ENCODE measurements at regions not wholly inside any gene's neighbourhood (a gene's known extent, or its start where the extent isn't known, plus 50 kb on each side); places are given as distances from the start of the nearest gene placed in this dataset.

GRCh38 chr12:127238107-127238506 is 1028.9 kb upstream of the TMEM132C start:
- TF ChIP-seq CTCF (IDR thresholded peaks at IDR 0.05) (no peak), POLR2A (IDR thresholded peaks at IDR 0.05) (no peak)
- WGBS (ENCODE audit: insufficient coverage, low coverage, low lambda C conversion rate, missing lambda C conversion rate), result 79% methylated on average over 2 of the region's 4 CpGs
- H3K4me1 ChIP-seq, result peaks cover 0 to 28% (median 0%) of the 10 kb centered on the region in 4 donors
- ATAC-seq, result no peak
- intact Hi-C loops (cut with DNase I), result no loop called here
- H3K4me3 ChIP-seq, result no peak overlapping the region
- no peak for DNase-seq
- H3K27me3 ChIP-seq, result no peaks in the 10 kb centered on the region
- no peaks in the 10 kb centered on the region for H3K36me3 ChIP-seq
- H3K27ac ChIP-seq, result no peak overlapping the region
- no peaks in the 10 kb centered on the region for H3K9me3 ChIP-seq

GRCh38 chr12:127239781-127240180 is 1027.2 kb upstream of the TMEM132C start:
- DNase-seq, result no peak
- TF ChIP-seq CTCF (IDR thresholded peaks at IDR 0.05) (no peak), POLR2A (IDR thresholded peaks at IDR 0.05) (no peak)
- WGBS (ENCODE audit: insufficient coverage, low coverage, low lambda C conversion rate, missing lambda C conversion rate), result 74% methylated on average over 6 of the region's 6 CpGs
- Histone ChIP-seq H3K27me3 (no peaks in the 10 kb centered on the region), H3K4me3 (no peak overlapping the region), H3K4me1 (peaks cover 0 to 28% (median under 1%) of the 10 kb centered on the region in 4 donors), H3K9me3 (no peaks in the 10 kb centered on the region), H3K36me3 (no peaks in the 10 kb centered on the region), H3K27ac (peak overlapping the region in 2 of 3 donors; percentile 14 to 47)
- no peak for ATAC-seq
- intact Hi-C loops (cut with DNase I), result no loop called here

- Histone ChIP-seq H3K4me1 (peaks cover 0 to 33% (median 4%) of the 10 kb centered on the region in 4 donors), H3K9me3 (no peaks in the 10 kb centered on the region), H3K27ac (peak overlapping the region; percentile 14 to 60 (median 29)), H3K36me3 (no peaks in the 10 kb centered on the region), H3K27me3 (no peaks in the 10 kb centered on the region), H3K4me3 (no peak overlapping the region)
- WGBS (ENCODE audit: insufficient coverage, low coverage, low lambda C conversion rate, missing lambda C conversion rate), result 36% methylated on average over 5 of the region's 6 CpGs
- intact Hi-C loops (cut with DNase I), result no loop called here
- ATAC-seq, result peak; percentile 15 to 74 (median 44)
- no peak for TF ChIP-seq CTCF (IDR thresholded peaks at IDR 0.05)
- TF ChIP-seq POLR2A (IDR thresholded peaks at IDR 0.05), result no peak
- DNase-seq, result no peak
Observed at GRCh38 chr12:127240249-127240929, 1026.6 kb upstream of the TMEM132C start.

GRCh38 chr12:127241072-127241817 is 1025.7 kb upstream of the TMEM132C start:
- intact Hi-C loops (cut with DNase I), result no loop called here
- Histone ChIP-seq H3K9me3 (no peaks in the 10 kb centered on the region), H3K27ac (peak overlapping the region; percentile 24 to 60 (median 29)), H3K4me3 (no peak overlapping the region), H3K27me3 (no peaks in the 10 kb centered on the region), H3K4me1 (peaks cover 0 to 41% (median 5%) of the 10 kb centered on the region in 4 donors), H3K36me3 (no peaks in the 10 kb centered on the region)
- DNase-seq (peak in 2 of 3 donors; percentile 42 to 45), ATAC-seq (peak; percentile 56 to 72 (median 62))
- TF ChIP-seq CTCF (IDR thresholded peaks at IDR 0.05) (no peak), POLR2A (IDR thresholded peaks at IDR 0.05) (no peak)
- 27% methylated on average over 8 of the region's 8 CpGs for WGBS (ENCODE audit: insufficient coverage, low coverage, low lambda C conversion rate, missing lambda C conversion rate)
